Posterior vena cava (tissue), 2 donors: ENCODE measurements at regions not wholly inside any gene's neighbourhood (a gene's known extent, or its start where the extent isn't known, plus 50 kb on each side); places are given as distances from the start of the nearest gene placed in this dataset.
A peak's percentile ranks its signal among the peaks of the same experiment; 100 is the strongest.

Source experiments
- DNase-seq: peaks from one replicate; pipeline ENCODE4 v3.0.0-alpha.2; 2020; ENCODE audit warnings: low spot score
- intact Hi-C, 2 donors: fragments of 100-400 bp; cut with DNase I; formaldehyde crosslinking; loops; one replicate each; pipeline versions ENCODE4 v1.14.1 to v1.14.2; 2022 to 2023
- donor health status: DM: yes; HTN: yes; CAD: no.
- donor health status: DM: yes; HTN: yes; CAD: no.

- no peak for DNase-seq
- intact Hi-C loops: loop anchor here (10.0 kb wide), 2 partner anchors 118 to 448 kb away; no protein-coding TSS in a partner anchor
Measured at GRCh38 chr3:124463234-124463633, 267.0 kb upstream of the UMPS start.

DNA sequence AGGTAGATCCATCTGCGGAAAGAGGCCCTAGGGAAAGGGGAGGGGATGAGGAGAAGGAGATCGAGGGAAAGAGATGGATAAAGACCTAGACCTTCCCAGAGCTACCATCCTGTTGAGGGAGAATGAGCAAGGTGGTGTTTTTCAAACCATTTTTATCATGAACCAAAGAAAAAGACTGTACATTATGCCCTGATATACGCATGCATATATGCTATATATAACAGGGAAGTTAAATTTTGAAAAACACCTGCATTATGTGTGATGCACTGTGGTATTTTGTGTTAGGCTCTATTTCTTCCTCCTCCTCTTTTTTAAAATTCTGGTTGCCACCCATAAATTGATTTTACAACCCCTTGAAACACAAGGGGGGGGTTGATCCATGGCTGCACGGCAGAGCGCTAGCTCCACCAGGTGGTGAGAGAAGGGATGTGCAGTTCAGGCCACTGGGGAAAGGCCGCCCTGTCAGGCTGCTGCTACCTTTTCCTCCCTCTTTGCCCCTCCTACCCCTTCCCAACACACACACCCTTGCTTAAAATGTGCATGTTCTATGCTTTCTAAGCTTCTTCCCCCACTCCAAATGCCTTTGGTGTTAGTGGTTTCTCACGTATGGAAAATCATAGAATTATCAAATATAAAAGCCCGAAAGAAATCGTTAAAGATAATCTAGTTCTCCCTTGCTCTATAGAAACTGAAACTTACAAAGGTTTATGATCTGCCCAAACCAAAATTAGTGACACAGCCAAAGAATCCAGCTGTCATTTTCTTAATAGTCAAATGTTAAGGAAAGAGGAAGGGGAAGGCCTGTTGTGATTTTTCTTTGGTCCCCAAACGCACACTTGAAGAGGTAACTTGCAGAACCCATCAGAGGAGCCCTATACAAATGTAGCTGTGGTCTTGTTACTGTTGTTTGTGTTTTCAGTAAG lies 262.0 kb upstream of the UMPS start:
- intact Hi-C loops: loop anchor here (5.0 to 10.0 kb wide), 4 partner anchors 116 to 453 kb away; no protein-coding TSS in a partner anchor
- DNase-seq: no peak

- intact Hi-C loops: loop anchor here (5.0 to 10.0 kb wide), 4 partner anchors 117 to 455 kb away; no protein-coding TSS in a partner anchor
- DNase-seq: no peak
Measured at GRCh38 chr3:124469555-124469954, 260.7 kb upstream of the UMPS start.

DNA sequence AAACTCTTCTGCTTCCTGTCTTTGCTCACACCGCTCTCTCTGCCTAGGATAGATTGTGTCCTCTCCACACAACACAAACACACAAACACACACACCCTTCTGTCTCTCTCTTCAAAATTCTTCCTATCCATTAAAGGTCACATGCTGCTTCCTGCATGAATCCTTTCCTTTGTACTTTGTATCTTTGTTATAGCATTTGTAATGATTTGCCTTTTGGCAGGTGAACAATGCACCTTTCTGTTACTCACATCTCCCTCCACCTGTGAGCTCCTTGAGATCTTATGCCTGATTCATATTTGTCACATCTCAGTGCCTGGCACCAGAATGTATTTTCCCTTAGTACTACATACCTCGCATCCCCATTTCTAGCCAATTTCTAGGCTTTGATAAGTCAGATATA lies 251.4 kb upstream of the UMPS start:
- intact Hi-C loops: no loop called here
- no peak for DNase-seq

DNA sequence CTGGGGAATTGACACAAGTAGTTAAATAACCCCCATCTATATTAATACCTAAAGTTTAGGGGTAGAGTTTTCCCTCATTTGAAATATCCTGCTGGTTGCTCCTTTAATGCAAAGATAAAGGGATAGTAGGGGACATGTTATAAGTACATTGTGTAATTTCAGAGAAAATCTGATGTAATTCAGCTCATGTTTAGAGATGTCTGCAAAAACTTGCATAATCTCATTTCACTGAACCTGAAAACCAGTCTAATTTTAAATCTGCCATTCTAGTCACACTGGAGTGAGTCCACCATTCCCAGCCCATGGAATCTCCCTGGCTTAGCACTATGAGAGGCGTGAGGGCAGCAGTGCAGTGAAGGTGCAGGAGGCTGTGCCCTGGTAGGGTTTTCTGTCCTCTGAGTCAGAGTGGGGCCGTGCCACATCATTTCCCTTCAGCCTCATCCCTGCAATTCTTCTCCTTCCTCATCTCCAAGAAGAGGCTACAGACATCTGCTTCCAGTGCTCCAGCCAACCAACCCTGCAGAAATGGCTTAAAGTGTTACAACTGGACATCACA lies 246.3 kb upstream of the UMPS start:
- intact Hi-C loops: no loop called here
- no peak for DNase-seq

DNA sequence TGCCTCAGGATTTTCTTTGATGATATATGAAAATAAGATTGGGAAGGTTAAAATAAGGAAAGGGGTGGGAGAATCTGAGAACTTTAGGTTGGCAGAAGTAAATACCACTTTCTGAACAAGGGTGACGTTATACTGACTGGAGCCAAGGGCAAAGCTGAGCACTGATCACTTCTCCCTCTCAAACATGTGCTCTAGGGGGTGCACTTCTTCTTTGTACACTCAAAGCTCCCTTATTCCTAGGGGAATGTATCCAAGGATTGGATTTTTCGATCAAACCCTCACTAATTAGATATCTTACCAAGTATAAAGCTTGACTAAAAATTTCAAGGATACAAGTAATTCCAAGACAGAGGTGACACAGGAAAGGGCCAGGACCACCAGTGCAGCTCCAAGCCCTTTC lies 243.9 kb upstream of the UMPS start:
- no peak for DNase-seq
- intact Hi-C loops: loop anchor here in 1 of 2 donors (2.0 kb wide), 1 partner anchor 66 kb away; no protein-coding TSS in a partner anchor

- DNase-seq: no peak
Measured at GRCh38 chr3:124489506-124489905, 240.7 kb upstream of the UMPS start.

DNA sequence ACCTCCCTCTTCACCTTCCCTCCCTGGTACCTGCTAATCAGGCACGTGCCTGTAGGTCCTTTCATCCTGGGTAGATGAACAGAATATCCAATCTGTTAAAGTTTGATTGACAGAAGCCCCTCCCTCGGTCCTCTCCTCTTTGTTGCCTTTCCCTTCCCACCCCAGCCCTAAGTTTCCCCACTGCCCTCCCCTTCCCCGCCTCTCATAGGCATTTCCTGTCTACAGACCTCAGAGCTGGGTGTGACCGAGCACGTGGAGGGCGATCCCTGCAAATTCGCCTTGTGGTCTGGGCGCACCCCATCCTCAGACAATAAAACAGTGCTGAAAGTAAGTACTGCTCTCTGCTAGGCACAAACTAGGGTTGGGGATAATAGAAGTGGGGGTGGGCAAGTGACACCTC lies 239.2 kb upstream of the UMPS start:
- intact Hi-C loops: loop anchor here in 1 of 2 donors (10.0 kb wide), 1 partner anchor 64 kb away; no protein-coding TSS in a partner anchor
- no peak for DNase-seq

More at GRCh38 chr3:124489506-124489905, 240.7 kb upstream of the UMPS start:
- intact Hi-C loops: no loop called here

GRCh38 chr3:124491875-124492274 lies 238.4 kb upstream of the UMPS start:
- intact Hi-C loops: loop anchor here in 1 of 2 donors (10.0 kb wide), 1 partner anchor 63 kb away; no protein-coding TSS in a partner anchor
- DNase-seq: no peak

GRCh38 chr3:124492824-124493223 lies 237.4 kb upstream of the UMPS start:
- no peak for DNase-seq
- intact Hi-C loops: loop anchor here in 1 of 2 donors (10.0 kb wide), 1 partner anchor 62 kb away; no protein-coding TSS in a partner anchor

GRCh38 chr3:124496061-124496460 lies 234.2 kb upstream of the UMPS start:
- intact Hi-C loops: loop anchor here in 1 of 2 donors (10.0 kb wide), 1 partner anchor 59 kb away; no protein-coding TSS in a partner anchor

DNA sequence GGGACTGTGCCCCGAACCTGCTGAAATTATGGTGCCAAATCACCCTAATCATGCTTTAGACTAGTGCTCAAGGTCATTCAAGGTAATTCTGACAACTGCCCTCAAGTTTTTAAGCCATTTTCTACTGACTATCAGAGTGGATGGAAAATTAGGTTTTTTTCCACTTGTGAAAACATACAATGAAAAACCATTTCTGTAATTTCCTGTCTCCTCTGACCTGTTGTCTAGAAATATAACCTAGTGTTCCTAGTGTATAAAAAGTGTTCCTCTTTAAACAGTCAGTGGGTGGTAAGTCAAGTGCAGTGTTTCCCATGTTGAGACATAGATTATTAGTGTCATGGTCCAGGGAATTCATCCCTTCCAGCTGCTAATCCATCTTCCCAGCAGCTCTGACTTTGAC lies 232.8 kb upstream of the UMPS start:
- no peak for DNase-seq
- intact Hi-C loops: loop anchor here in 1 of 2 donors (10.0 kb wide), 1 partner anchor 57 kb away; no protein-coding TSS in a partner anchor

More at GRCh38 chr3:124496061-124496460, 234.2 kb upstream of the UMPS start:
- DNase-seq: no peak

DNA sequence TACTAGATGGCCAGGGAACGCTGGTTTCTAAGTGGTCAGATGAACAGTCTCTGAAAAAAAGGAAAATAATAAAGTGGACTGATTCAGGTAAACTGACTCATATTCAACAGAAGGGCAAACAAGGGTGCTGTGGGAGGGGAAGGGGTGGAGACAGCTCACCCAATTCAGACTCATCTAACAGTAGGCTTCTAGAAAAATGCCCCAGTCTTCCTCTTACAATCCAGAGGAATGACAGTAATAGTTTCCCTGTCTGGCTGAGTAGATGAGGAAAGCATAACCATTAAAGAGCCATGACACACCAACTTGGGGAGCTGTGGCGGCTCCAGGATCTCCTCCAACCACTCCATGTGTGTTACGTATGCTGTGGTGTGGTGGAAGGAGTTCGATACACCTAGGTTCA lies 231.4 kb upstream of the UMPS start:
- intact Hi-C loops: loop anchor here in 1 of 2 donors (10.0 kb wide), 1 partner anchor 56 kb away; no protein-coding TSS in a partner anchor
- no peak for DNase-seq

DNA sequence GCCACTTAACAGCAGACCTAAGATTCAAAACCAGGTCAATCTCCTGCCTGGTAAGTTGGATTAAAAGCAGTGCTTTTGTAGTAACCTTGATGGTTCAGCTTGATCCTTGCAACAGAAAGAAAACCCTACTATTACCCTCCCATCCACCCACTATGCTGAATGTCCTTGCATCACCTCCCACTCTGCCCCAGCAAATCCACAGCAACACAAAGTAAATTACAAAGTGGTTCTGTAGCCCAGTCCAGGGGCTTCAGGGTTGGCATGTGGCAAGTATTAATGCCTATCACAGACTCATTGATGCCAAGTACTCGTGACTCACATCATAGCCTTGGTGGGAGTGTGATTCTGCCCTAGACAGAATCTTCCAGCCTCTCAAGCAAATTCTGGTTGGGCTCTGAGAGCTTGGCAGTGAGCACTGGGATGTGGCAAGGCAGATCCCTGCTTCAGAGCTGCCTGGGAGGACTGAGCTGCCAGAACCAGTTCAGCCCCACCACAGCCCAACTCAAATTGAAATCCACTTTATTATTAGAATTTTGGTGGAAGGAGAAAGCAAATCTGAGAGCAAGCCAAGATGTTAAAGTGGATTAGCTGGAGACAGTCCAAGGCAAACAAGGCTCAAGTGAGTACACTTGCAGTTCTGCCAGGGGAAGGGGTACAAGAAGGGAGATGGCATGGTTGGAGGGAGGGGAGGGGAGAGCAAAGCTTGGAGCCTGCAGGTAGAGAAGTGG lies 225.8 kb upstream of the UMPS start:
- peak; percentile 82 for DNase-seq
- intact Hi-C loops: no loop called here

GRCh38 chr3:124509884-124510283 lies 220.4 kb upstream of the UMPS start:
- no peak for DNase-seq
- intact Hi-C loops: no loop called here

DNA sequence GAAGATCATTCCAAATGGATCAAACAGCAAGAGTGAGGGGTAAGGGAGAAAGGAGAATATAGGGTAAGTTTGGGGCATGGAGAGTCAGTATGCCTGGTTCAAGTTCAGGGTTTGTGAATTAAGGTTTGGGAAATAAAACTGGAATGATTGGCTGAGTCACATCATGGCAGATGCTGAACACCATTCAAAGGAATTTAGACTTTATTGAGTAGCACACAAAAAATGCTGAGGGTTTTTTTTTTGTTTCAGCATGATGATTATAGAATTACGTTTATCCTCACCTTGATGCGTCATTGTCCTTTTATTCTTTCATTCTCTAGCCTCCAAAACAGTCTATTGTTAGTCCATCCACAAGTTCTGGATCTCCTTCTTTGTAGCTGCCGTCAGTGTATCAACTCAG lies 220.0 kb upstream of the UMPS start:
- no peak for DNase-seq
- intact Hi-C loops: no loop called here

GRCh38 chr3:124512881-124513609 lies 217.2 kb upstream of the UMPS start:
- no peak for DNase-seq
- intact Hi-C loops: no loop called here

DNA sequence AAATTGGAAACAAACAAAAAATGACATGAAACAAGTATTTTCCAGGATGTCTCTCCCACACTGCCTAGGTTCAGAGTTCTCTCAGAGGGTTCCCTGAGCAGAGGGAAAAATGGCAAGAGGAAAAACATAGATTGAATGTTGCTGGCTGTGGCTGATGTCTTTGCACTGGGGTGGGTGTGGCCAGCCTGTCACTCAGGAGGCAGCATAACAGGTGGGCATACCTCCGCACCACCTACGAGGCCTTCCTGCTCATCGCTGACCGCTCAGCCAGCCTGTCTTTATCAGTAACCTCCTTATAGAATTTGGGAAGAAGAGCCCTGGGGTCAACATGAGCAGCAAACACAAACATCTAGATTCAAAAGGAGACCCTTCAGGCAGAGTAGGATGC lies 216.6 kb upstream of the UMPS start:
- intact Hi-C loops: no loop called here
- DNase-seq: no peak

DNA sequence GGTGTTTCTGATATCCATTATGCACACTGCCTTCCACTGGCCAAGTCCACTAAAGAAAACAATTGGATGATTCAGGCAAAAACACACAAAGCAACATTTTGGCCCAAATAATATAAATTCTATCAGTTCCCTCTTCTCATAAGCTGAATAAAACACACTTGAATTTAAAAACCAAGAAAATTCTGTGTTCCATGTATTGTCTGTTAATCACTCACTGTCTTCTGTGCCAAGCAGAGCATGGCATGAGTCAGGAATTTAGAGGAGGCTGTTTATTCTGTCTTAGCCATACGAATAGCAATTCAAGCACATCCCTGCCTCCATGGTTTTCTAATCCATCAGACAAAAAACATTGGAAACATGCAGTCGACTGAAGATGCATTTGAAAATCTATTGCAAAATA lies 215.6 kb upstream of the UMPS start:
- intact Hi-C loops: no loop called here
- DNase-seq: no peak
